NT2/D1 (cell line): ENCODE measurements at regions not wholly inside any gene's neighbourhood (a gene's known extent, or its start where the extent isn't known, plus 50 kb on each side); places are given as distances from the start of the nearest gene placed in this dataset.

Experiments
- SUZ12 ChIP-seq: IDR thresholded peaks from 2 replicates; pipeline ENCODE4 v1.6.1; 2011; ENCODE audit not compliant: insufficient read length, insufficient read depth; ENCODE audit errors: extremely low read depth
- ZNF274 ChIP-seq: IDR thresholded peaks from 2 replicates; pipeline ENCODE4 v1.6.1; 2011; ENCODE audit warnings: mild to moderate bottlenecking, low read depth, low read length

DNA sequence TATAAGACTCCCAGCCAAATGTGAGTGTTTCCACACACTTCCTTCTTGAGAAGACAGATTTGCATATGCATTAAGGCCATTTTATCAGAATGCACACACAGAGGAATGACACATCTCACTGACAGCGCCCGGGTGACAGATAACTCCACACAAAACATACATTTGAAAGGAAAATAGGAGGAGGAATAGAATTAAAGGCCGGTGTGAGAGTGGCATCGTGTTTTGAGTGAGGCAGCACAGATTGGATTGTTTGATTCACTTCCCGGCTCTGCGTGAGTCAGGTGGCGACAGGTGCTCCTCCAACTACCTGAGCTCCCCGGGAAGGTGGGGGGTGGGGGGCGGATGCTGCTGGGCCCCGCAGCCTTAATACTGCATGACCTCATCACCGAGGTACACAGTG lies 429.0 kb downstream of the TSHZ3 start:
- TF ChIP-seq SUZ12 (no peak), ZNF274 (no peak)
